Stimulated activated CD4-positive, alpha-beta T cell treated with anti-CD3 and anti-CD28 coated beads, TNF-alpha, amount 100 ng/mL, for 4 hours (primary cell): ENCODE measurements at regions not wholly inside any gene's neighbourhood (a gene's known extent, or its start where the extent isn't known, plus 50 kb on each side); places are given as distances from the start of the nearest gene placed in this dataset.
"Not testable (repeated sequence)": the region's sequence is repeated elsewhere in the genome, so short reads cannot be mapped to it uniquely, and the experiment has no call there.

ENCODE experiments used
- DNase-seq, 3 experiments: peaks; one replicate each; pipeline ENCODE4 v3.0.0-alpha.2; 2020; ENCODE audit warnings: low read depth in 3 of 3

DNA sequence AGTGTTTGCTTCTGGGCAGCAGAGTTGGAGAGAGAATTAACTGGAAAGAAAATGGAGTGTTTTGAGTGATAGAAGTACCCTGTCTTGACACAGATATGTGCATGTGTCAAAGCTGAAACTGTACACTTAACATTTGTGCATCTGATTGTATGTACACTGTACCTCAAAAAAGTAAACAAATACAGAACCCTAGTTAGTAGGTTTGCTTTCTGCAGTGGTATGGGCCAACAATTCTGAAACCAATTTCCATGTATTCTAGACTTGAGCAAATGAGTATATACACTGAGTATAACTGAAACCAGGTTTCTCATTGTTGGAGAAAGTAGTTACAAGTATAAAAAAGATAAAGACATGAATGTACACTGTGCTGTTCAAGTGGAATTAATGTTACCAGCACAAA lies 52.4 kb downstream of the ELAPOR2 start:
- no peak for DNase-seq

DNA sequence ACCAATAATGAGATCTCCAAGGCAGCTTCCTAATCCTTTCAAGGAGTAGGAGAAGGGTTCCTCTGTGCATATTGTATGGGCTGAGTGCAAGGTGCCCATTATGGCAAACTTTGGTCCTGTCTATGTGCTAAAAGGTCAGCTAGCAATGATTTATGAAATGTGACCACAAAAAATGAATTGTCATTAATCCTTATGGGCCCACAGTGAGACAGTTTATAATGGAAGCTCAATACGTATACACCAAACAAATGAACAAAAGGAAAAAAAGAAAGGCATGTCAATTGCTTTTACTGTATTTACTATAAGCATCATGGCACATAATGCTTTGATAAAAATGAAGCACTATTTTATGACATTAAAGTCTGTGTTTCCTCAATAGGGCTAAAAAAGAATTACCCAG lies 54.5 kb downstream of the ELAPOR2 start:
- DNase-seq, result no peak

DNA sequence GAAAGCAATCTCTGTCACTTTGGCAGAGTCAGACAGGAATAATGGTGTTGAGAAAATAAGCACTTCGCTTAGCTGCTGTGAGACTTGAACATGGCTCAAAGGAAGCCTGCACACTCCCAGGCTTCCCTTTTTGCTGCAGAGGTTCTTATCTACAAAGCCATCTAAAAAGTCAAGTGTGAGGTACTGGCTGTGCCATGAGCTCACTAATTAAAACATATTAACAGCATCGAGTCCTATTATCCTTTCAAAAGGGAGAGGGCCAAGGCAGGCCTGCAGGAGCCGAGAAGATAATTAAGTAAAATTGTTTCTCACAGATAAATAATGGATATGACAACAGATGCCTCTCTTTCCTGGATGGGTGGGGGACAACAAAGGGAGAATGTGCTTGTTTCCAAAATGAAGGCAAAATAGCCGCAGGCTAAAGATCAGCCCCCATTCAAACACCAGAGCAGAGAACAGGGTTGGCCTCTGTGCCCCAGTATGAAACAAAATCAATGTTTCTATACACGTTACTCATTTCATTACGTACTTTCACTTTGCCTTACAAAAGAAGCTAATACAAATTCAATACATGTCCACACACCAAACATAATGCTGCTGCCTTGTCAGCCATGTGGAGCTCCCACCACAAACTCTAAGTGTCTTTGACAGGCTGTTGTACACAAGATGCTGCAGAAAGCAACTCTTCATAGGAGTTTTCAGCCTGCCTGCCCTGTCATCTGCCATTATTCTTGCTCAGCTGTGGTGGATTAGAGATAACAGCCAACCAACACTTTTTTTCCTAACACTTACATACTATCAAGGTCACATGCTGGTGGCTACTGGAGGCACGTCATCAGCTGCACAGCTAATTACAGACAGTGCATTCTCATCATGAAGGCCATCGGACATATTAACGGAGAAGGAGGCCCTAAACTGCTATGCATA lies 55.3 kb downstream of the ELAPOR2 start:
- DNase-seq, result no peak

DNA sequence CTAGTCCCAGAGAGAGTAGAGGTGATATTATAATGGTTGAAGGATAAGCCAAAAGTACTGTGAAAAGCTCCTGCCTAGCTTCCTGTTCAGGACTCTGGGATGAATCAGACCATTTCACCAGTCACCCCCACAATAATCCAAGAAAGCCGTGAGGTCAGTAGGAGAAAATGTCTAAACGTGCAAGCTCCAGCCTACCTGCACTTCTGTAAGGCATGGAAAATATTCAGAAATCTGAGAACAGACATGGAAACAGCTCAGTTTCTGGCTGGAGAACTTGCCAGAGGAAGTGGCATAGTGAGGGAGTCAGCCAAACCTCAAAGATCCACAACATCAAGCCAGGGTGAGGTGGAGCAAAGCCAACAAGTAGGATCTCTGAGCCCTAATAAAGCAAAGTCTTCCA lies 58.2 kb downstream of the ELAPOR2 start:
- DNase-seq, result no peak

DNA sequence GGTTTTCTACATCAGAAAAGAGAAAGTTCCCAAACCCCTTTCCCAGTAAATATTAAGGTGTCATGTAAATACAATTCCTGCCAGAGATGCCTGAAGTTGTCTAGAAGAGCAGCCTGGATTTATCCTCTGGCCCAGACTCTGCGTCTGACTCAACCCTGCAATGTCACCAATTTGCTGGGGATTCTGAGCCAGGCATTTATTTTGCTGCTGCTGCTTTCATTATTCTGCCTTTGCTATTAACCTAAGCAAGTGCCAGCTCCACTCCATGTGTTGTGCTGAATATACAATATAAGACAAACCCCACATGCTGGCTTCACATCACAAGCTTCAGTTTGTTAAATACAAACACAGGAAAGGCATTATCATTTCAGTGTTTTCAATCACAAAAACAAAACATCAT lies 59.1 kb downstream of the ELAPOR2 start:
- DNase-seq, result no peak

GRCh38 chr7:86999750-87000149 lies 59.7 kb downstream of the ELAPOR2 start:
- no peak for DNase-seq

DNA sequence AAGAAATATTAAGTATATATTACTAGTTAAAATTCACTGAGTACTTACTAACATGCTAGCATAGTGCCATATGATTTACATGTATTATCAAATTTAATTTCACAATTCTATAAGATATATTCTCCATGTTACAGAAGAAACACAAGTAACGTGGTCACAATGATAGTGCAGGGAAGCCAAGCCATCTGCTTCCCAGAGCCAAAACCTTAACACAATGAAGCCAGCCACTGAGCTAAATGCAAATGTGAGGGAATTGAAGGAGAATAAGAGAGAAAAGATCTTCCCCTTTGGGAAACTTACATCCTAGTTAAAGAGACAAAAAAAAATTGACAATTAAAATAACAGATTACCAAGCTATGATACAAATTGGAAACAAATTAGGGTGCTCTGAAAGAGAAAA lies 63.6 kb downstream of the ELAPOR2 start:
- DNase-seq, result no peak

- DNase-seq, result no peak
Observed at GRCh38 chr7:86995052-86995725, 64.3 kb downstream of the ELAPOR2 start.

DNA sequence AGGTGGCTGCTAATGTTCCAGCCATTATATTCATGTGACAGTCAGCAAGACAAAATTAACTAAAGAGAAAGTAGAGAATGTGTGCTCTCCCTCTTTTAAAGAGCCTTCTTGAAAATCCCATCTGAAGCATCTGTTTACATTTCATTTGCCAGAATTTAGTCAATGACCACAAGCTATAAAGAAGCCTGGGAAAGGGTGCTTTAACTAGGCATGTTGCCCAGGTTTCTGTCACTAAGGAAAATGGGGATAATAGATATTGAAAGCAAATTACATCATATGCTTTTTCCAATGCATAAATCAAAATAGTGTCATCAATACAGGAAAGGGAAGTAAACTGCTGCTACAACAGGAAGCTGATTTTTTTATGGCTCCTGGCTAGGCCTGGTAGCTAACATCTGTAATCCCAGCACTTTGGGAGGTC lies 67.7 kb downstream of the ELAPOR2 start:
- DNase-seq, result no peak

DNA sequence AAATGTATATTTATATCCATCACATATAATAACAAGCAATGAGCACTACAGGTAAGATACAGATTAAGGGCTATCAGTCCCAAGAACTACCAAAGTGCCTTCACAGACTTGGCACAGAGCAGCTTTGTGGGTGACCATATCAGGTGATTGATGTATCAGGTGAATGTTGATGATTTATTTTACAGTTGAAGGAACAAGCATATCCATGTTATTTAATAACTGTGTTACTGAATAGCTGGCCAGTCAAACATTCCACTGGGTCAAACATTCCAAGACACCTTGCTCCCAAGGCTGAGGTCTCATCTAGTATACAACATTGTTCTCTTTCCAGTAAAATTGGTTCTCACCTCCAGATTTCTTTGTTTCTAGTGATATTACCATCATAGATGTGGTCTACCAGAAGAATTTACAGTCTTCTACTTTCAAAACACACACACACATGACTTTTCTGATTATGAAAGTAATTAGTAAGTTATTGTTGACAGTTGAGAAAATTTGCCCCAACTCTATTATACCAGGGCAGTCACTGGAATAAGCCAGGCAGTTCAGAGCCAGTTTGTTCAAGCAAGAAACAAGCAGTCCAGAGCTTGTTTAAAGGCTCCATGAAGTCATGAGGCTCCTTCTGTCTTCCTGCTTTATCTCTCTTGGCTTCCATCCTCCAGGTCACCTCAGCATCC lies 68.2 kb downstream of the ELAPOR2 start:
- DNase-seq, result no peak

GRCh38 chr7:86989407-86989806 lies 70.0 kb downstream of the ELAPOR2 start:
- DNase-seq, result no peak

GRCh38 chr7:86987834-86988233 lies 71.6 kb downstream of the ELAPOR2 start:
- DNase-seq, result not testable (repeated sequence)

- DNase-seq, result not testable (repeated sequence)
Observed at GRCh38 chr7:86987358-86987757, 72.1 kb downstream of the ELAPOR2 start.

GRCh38 chr7:86985342-86985741 lies 74.1 kb downstream of the ELAPOR2 start:
- not testable (repeated sequence) for DNase-seq

- DNase-seq, result not testable (repeated sequence)
Observed at GRCh38 chr7:86983654-86984053, 75.8 kb downstream of the ELAPOR2 start.

- DNase-seq, result not testable (repeated sequence)
Observed at GRCh38 chr7:86981937-86982336, 77.5 kb downstream of the ELAPOR2 start.

GRCh38 chr7:86981127-86981526 lies 78.3 kb downstream of the ELAPOR2 start:
- DNase-seq, result no peak

- no peak for DNase-seq
Observed at GRCh38 chr7:86980223-86980622, 79.2 kb downstream of the ELAPOR2 start.

DNA sequence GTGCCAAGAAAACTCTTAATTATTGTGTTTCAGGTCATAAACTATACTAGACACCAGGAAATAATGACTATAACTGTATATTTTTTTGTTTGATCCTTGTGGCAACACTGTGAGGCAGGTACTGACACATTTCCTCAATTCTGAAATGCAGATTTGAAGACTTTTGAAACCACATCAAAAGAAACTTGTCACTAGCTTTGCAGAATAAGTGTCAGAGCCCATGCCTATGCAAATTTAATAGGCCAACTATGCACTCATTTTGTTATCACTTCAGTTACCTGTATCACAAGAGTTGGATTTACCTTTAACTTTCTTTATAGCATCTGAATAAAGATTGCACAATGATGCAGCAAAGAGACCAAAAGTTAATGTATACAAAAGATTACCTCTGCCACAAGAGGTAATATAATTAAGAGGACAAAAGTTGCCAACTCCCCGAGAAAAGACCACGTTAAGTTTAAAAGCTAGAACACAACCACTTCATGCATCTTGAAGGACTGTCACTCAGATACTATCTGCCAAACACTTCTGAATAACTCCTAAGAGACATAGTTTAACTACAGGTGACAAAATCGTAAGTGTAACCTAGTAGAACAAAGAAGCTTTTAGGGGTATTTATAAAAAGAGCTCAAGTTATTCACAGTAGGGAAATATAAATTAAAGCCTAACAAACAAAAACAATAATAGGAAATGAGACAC lies 80.5 kb downstream of the ELAPOR2 start:
- DNase-seq, result no peak

DNA sequence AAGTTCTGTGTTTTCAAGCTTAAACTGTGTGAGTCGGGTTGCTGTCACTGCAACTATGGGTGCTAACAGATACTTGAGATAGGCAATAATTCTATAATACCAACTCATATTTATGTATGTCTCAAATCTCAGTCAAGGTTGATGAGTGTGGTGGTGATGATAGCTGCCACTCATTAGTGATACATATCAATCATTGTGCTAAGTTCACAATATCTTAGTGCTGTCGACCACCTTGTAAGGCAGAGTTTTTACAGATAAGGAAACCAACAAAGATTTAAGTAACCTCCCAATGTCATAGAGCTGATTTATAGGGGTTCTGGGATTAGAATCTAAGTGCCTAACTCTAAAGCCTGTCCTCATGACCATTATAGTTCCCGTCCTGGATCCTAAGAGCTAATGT lies 82.5 kb downstream of the ELAPOR2 start:
- DNase-seq, result no peak

- no peak for DNase-seq
Observed at GRCh38 chr7:86975914-86976313, 83.5 kb downstream of the ELAPOR2 start.

GRCh38 chr7:86975449-86975848 lies 84.0 kb downstream of the ELAPOR2 start:
- DNase-seq, result no peak
